BJ (cell line): ENCODE measurements at regions not wholly inside any gene's neighbourhood (a gene's known extent, or its start where the extent isn't known, plus 50 kb on each side); places are given as distances from the start of the nearest gene placed in this dataset.

ENCODE experiments used
- CTCF ChIA-PET: fragments of 350-600 bp; formaldehyde crosslinking; extraction: SDS; loops from one replicate; lab custom pipeline; 2021; ENCODE audit warnings: antibody characterized with exemption, inconsistent platforms; lab: Yijun Ruan, JAX
- POLR2A ChIA-PET: fragments of 300-600 bp; sonication (Branson Sonifier 250); formaldehyde crosslinking; extraction: SDS; loops from one replicate; lab custom pipeline; 2021; ENCODE audit warnings: antibody characterized with exemption; lab: Charles Lee
- DNase-seq: peaks from one replicate; pipeline ENCODE4 v3.0.0-alpha.2; 2011; ENCODE audit warnings: low read depth
- H3K27me3 ChIP-seq: 2 replicates; pipeline ENCODE4 v1.6.0; 2011; ENCODE audit warnings: low read length; ENCODE audit not compliant: control insufficient read depth, insufficient read depth
- H3K36me3 ChIP-seq: 2 replicates; pipeline ENCODE4 v1.5.1; 2011; ENCODE audit warnings: low read length; ENCODE audit not compliant: control insufficient read depth, insufficient read depth
- H3K4me3 ChIP-seq: 2 replicates; pipeline ENCODE4 v1.5.1; 2011; ENCODE audit warnings: low read depth, mild to moderate bottlenecking, control low read depth, low read length
- CTCF ChIP-seq: IDR thresholded peaks from 2 replicates; pipeline ENCODE4 v1.5.1; 2011; ENCODE audit warnings: low read depth, mild to moderate bottlenecking, control low read depth, inconsistent platforms, low read length, moderate library complexity; ENCODE audit not compliant: insufficient read depth

GRCh38 chr6:91490671-91491301 lies 903.9 kb upstream of the MAP3K7 start:
- Histone ChIP-seq H3K36me3 (no peaks in the 10 kb centered on the region), H3K4me3 (no peak overlapping the region), H3K27me3 (no peaks in the 10 kb centered on the region)
- no peak for DNase-seq
- no peak for TF ChIP-seq CTCF
- POLR2A ChIA-PET = no interaction called here
- CTCF ChIA-PET = no interaction called here

GRCh38 chr6:91487696-91488392 lies 901.0 kb upstream of the MAP3K7 start:
- H3K4me3 ChIP-seq = no peak overlapping the region
- no peak for TF ChIP-seq CTCF
- no peaks in the 10 kb centered on the region for H3K27me3 ChIP-seq
- CTCF ChIA-PET = no interaction called here
- H3K36me3 ChIP-seq = no peaks in the 10 kb centered on the region
- DNase-seq = no peak
- POLR2A ChIA-PET = no interaction called here

GRCh38 chr6:91486200-91486599 lies 899.3 kb upstream of the MAP3K7 start:
- no peak overlapping the region for H3K4me3 ChIP-seq
- H3K27me3 ChIP-seq = no peaks in the 10 kb centered on the region
- TF ChIP-seq CTCF = no peak
- no peak for DNase-seq
- H3K36me3 ChIP-seq = no peaks in the 10 kb centered on the region
- ChIA-PET POLR2A (no interaction called here), CTCF (interaction anchor here (0.6 kb wide), 1 partner anchor 33 kb away, joined by 3 read pairs; no protein-coding TSS in a partner anchor)

- no peaks in the 10 kb centered on the region for H3K27me3 ChIP-seq
- ChIA-PET POLR2A (no interaction called here), CTCF (no interaction called here)
- no peaks in the 10 kb centered on the region for H3K36me3 ChIP-seq
- no peak for DNase-seq
- no peak for TF ChIP-seq CTCF
- no peak overlapping the region for H3K4me3 ChIP-seq
Measured at GRCh38 chr6:91485047-91485446, 898.2 kb upstream of the MAP3K7 start.

GRCh38 chr6:91483415-91484105 lies 896.7 kb upstream of the MAP3K7 start:
- Histone ChIP-seq H3K27me3 (no peaks in the 10 kb centered on the region), H3K36me3 (no peaks in the 10 kb centered on the region), H3K4me3 (no peak overlapping the region)
- DNase-seq = no peak
- TF ChIP-seq CTCF = no peak
- POLR2A ChIA-PET = no interaction called here
- CTCF ChIA-PET = no interaction called here
